ENCODE measurements at regions not wholly inside any gene's neighbourhood (a gene's known extent, or its start where the extent isn't known, plus 50 kb on each side); places are given as distances from the start of the nearest gene placed in this dataset.

DNA sequence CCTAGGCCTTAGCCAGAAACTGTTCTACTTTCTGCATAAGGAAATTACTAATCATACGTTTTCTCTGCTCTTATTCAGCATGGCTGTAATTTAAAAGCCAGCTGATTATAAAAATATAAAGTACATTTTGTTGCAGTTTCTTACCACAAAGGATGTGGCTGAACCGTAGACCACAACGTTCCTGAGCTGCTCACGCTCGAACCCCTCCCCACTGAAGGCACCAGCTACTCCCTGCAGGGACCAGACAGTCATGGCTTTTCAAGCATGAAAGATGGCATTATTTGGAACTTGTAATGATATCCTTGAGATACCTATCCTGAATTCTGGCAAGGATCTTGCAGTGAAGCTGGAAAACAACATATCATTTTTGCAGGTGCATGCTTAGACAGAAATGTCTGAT, 91.8 kb upstream of the DMRT1 start:
- TF ChIP-seq POLR2AphosphoS5 (IDR thresholded peaks at IDR 0.05; ENCODE audit: low read depth, low read length): no peak
- TF ChIP-seq POLR2A (IDR thresholded peaks at IDR 0.05; ENCODE audit: low read depth, low read length): no peak
- TF ChIP-seq SPI1 (IDR thresholded peaks at IDR 0.05; ENCODE audit: low read depth, low read length): no peak
- no peak for TF ChIP-seq TAF1 (IDR thresholded peaks at IDR 0.05; ENCODE audit: low read depth, low read length)
- TF ChIP-seq PAX5 (IDR thresholded peaks at IDR 0.05; ENCODE audit: insufficient read depth, low read length, severe bottlenecking): no peak

Measured in GM12891 (cell line).